ENCODE measurements at regions not wholly inside any gene's neighbourhood (a gene's known extent, or its start where the extent isn't known, plus 50 kb on each side); places are given as distances from the start of the nearest gene placed in this dataset.

DNA sequence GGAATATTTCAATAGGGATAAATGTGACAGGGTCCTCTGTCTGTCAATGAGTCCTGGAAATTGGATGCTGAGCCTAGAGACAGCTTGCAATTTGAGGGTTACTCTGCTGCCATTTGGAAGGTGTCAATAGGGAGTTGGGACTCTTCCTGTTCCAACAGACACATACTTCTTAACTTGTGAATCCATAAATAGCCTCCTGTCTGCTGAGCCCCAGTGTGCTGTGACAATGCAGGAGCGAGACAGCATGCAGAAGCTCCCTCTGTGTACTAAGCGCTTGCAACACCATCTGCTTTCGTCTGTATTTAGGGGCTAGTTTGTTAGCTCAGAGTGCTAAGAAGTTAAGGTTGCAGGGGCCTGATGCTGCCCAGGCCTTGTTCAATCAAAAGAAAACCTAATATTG lies 58.5 kb upstream of the GPR12 start:
- ATAC-seq: no peak
- Mint-ChIP-seq H3K4me3 (no peak overlapping the region), H3K36me3 (no peaks in the 10 kb centered on the region), H3K27me3 (ENCODE audit: low read depth in 2 of 2) (peaks cover 1 to 15% of the 10 kb centered on the region in 2 donors), H3K4me1 (no peaks in the 10 kb centered on the region), H3K27ac (no peak overlapping the region), H3K9me3 (no peaks in the 10 kb centered on the region)
- H3K4me3 ChIP-seq (ENCODE audit: low read length): no peak overlapping the region
- no peaks in the 10 kb centered on the region for H3K9me3 ChIP-seq (ENCODE audit: control insufficient read depth, insufficient read depth, low read length)
- no peaks in the 10 kb centered on the region for H3K4me1 ChIP-seq (ENCODE audit: control insufficient read depth, insufficient read depth, low read length)
- no peak overlapping the region for H3K27ac ChIP-seq (ENCODE audit: low read length)
- no peaks in the 10 kb centered on the region for H3K27me3 ChIP-seq (ENCODE audit: control insufficient read depth, insufficient read depth, low read length)
- H3K36me3 ChIP-seq (ENCODE audit: control insufficient read depth, insufficient read depth, low read length): no peaks in the 10 kb centered on the region
- TF ChIP-seq, protein P1, sequence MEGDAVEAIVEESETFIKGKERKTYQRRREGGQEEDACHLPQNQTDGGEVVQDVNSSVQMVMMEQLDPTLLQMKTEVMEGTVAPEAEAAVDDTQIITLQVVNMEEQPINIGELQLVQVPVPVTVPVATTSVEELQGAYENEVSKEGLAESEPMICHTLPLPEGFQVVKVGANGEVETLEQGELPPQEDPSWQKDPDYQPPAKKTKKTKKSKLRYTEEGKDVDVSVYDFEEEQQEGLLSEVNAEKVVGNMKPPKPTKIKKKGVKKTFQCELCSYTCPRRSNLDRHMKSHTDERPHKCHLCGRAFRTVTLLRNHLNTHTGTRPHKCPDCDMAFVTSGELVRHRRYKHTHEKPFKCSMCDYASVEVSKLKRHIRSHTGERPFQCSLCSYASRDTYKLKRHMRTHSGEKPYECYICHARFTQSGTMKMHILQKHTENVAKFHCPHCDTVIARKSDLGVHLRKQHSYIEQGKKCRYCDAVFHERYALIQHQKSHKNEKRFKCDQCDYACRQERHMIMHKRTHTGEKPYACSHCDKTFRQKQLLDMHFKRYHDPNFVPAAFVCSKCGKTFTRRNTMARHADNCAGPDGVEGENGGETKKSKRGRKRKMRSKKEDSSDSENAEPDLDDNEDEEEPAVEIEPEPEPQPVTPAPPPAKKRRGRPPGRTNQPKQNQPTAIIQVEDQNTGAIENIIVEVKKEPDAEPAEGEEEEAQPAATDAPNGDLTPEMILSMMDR (IDR thresholded peaks at IDR 0.05): no peak
- no peak for DNase-seq
- 89% methylated on average over 3 of the region's 3 CpGs for WGBS (ENCODE audit: insufficient coverage)
- intact Hi-C loops (cut with micrococcal nuclease): no loop called here

GRCh38 chr13:26816881-26817280 lies 56.3 kb upstream of the GPR12 start:
- Mint-ChIP-seq H3K4me1 (no peaks in the 10 kb centered on the region), H3K4me3 (no peak overlapping the region), H3K27ac (no peak overlapping the region), H3K9me3 (no peaks in the 10 kb centered on the region), H3K36me3 (no peaks in the 10 kb centered on the region), H3K27me3 (ENCODE audit: low read depth in 2 of 2) (peaks cover 8 to 29% of the 10 kb centered on the region in 2 donors)
- no peak overlapping the region for H3K4me3 ChIP-seq (ENCODE audit: low read length)
- H3K27ac ChIP-seq (ENCODE audit: low read length): no peak overlapping the region
- H3K27me3 ChIP-seq (ENCODE audit: control insufficient read depth, insufficient read depth, low read length): no peaks in the 10 kb centered on the region
- intact Hi-C loops (cut with micrococcal nuclease): no loop called here
- 90% methylated on average over 8 of the region's 8 CpGs for WGBS (ENCODE audit: insufficient coverage)
- H3K4me1 ChIP-seq (ENCODE audit: control insufficient read depth, insufficient read depth, low read length): no peaks in the 10 kb centered on the region
- H3K36me3 ChIP-seq (ENCODE audit: control insufficient read depth, insufficient read depth, low read length): no peaks in the 10 kb centered on the region
- DNase-seq (no peak), ATAC-seq (no peak)
- no peaks in the 10 kb centered on the region for H3K9me3 ChIP-seq (ENCODE audit: control insufficient read depth, insufficient read depth, low read length)
- TF ChIP-seq, protein P1 (IDR thresholded peaks at IDR 0.05): no peak

- 85% methylated on average over 5 of the region's 6 CpGs for WGBS (ENCODE audit: insufficient coverage)
- no peaks in the 10 kb centered on the region for H3K9me3 Mint-ChIP-seq
- H3K4me3 ChIP-seq (ENCODE audit: low read length): no peak overlapping the region
Observed at GRCh38 chr13:26813980-26814348, 53.4 kb upstream of the GPR12 start.

More at GRCh38 chr13:26813980-26814348, 53.4 kb upstream of the GPR12 start:
- intact Hi-C loops (cut with micrococcal nuclease): no loop called here
- Histone ChIP-seq H3K36me3 (ENCODE audit: control insufficient read depth, insufficient read depth, low read length) (no peaks in the 10 kb centered on the region), H3K4me1 (ENCODE audit: control insufficient read depth, insufficient read depth, low read length) (no peaks in the 10 kb centered on the region), H3K27ac (ENCODE audit: low read length) (no peak overlapping the region), H3K27me3 (ENCODE audit: control insufficient read depth, insufficient read depth, low read length) (no peaks in the 10 kb centered on the region), H3K9me3 (ENCODE audit: control insufficient read depth, insufficient read depth, low read length) (no peaks in the 10 kb centered on the region)
- no peaks in the 10 kb centered on the region for H3K36me3 Mint-ChIP-seq
- no peaks in the 10 kb centered on the region for H3K4me1 Mint-ChIP-seq
- TF ChIP-seq, protein P1 (IDR thresholded peaks at IDR 0.05): no peak
- no peak for DNase-seq
- no peak overlapping the region for H3K27ac Mint-ChIP-seq
- no peak for ATAC-seq
- peaks cover 22 to 47% of the 10 kb centered on the region in 2 donors for H3K27me3 Mint-ChIP-seq (ENCODE audit: low read depth in 2 of 2)
- no peak overlapping the region for H3K4me3 Mint-ChIP-seq

Data from natural killer cell (primary cell).